B cell (primary cell): ENCODE measurements at regions not wholly inside any gene's neighbourhood (a gene's known extent, or its start where the extent isn't known, plus 50 kb on each side); places are given as distances from the start of the nearest gene placed in this dataset.

ENCODE experiments used
- ATAC-seq: fragments of 200-7000 bp; cut with Tn5 transposase; one replicate; pipeline ENCODE4 v1.10.0; 2021; ENCODE audit warnings: low read depth, mild to moderate bottlenecking, moderate number of reproducible peaks, moderate library complexity
- CTCF ChIA-PET: fragments of 350-600 bp; sonication (Branson Sonifier 250); formaldehyde crosslinking; loops from one replicate; lab custom pipeline; 2021; ENCODE audit warnings: antibody characterized with exemption, inconsistent platforms; lab: Charles Lee
- POLR2A ChIA-PET: fragments of 350-600 bp; sonication (Branson Sonifier 250); formaldehyde crosslinking; loops from one replicate; lab custom pipeline; 2021; ENCODE audit warnings: antibody characterized with exemption; lab: Charles Lee
- DNase-seq: peaks from one replicate; pipeline ENCODE4 v3.0.0; 2013
- H2AFZ ChIP-seq: 2 replicates; pipeline ENCODE4 v1.6.1; 2012; ENCODE audit warnings: mild to moderate bottlenecking, low read depth, low read length; ENCODE audit not compliant: insufficient read depth, poor library complexity, severe bottlenecking
- H3K27ac ChIP-seq, 2 donors: 1 replicate in 1 of 2; 2 replicates in 1 of 2; pipeline ENCODE4 v1.5.1; 2012 to 2013; ENCODE audit warnings: low read length in 2 of 2, mild to moderate bottlenecking in 2 of 2, moderate library complexity in 1 of 2
- H3K27me3 ChIP-seq, 4 experiments: fragments of 200-600 bp in 1 of 4; sonication (generic) in 1 of 4; replicated peaks in 1 of 4; 1 replicate in 2 of 4; 2 replicates in 2 of 4; pipeline versions ENCODE4 v1.6.1 to v1.7.0; 2013 to 2016; ENCODE audit warnings: low read length in 3 of 4, mild to moderate bottlenecking in 2 of 4, mixed read lengths in 1 of 4, moderate library complexity in 1 of 4; ENCODE audit not compliant: insufficient read depth in 4 of 4, control insufficient read depth in 3 of 4; ENCODE audit errors: control extremely low read depth in 1 of 4
- H3K36me3 ChIP-seq, 2 experiments: replicated peaks in 1 of 2; 1 replicate in 1 of 2; 2 replicates in 1 of 2; pipeline versions ENCODE4 v1.6.1 to v1.7.1; 2013; ENCODE audit warnings: low read length in 1 of 2; ENCODE audit not compliant: insufficient read depth in 2 of 2, control insufficient read depth in 1 of 2; ENCODE audit errors: control extremely low read depth in 1 of 2, extremely low read depth in 1 of 2
- H3K4me1 ChIP-seq, 2 donors: fragments of 200-600 bp in 1 of 2; sonication (generic) in 1 of 2; 1 replicate in 1 of 2; 2 replicates in 1 of 2; pipeline versions ENCODE4 v1.5.1 to v1.6.1; 2013 to 2017; ENCODE audit warnings: low read length in 2 of 2; ENCODE audit not compliant: control insufficient read depth in 2 of 2, insufficient read depth in 2 of 2
- H3K4me2 ChIP-seq: replicated peaks from 2 replicates; pipeline ENCODE3; 2012; ENCODE audit warnings: mild to moderate bottlenecking, low read depth, low read length; ENCODE audit not compliant: poor library complexity, severe bottlenecking
- H3K4me3 ChIP-seq, 5 experiments: fragments of 200-600 bp in 1 of 5; sonication (generic) in 1 of 5; 1 replicate in 3 of 5; 2 replicates in 2 of 5; pipeline versions ENCODE4 v1.5.1 to v1.7.0; 2011 to 2016; ENCODE audit warnings: low read length in 4 of 5, mild to moderate bottlenecking in 4 of 5, low read depth in 2 of 5, control low read depth in 1 of 5, moderate library complexity in 1 of 5; ENCODE audit not compliant: insufficient read depth in 1 of 5; ENCODE audit errors: control extremely low read depth in 1 of 5, extremely low read depth in 1 of 5
- H3K79me2 ChIP-seq: fragments of 200-600 bp; sonication (generic); one replicate; pipeline ENCODE4 v1.6.0; 2016; ENCODE audit warnings: low read length; ENCODE audit not compliant: control insufficient read depth, insufficient read depth
- H3K9ac ChIP-seq: fragments of 200-600 bp; sonication (generic); 2 replicates; pipeline ENCODE4 v1.6.1; 2017; ENCODE audit warnings: mild to moderate bottlenecking, low read length, moderate library complexity
- H3K9me3 ChIP-seq, 3 donors: one replicate each; pipeline versions ENCODE4 v1.6.1 to v1.7.1; 2013; ENCODE audit warnings: low read length in 2 of 3; ENCODE audit not compliant: control insufficient read depth in 2 of 3, insufficient read depth in 1 of 3; ENCODE audit errors: control extremely low read depth in 1 of 3
- H4K20me1 ChIP-seq: 2 replicates; pipeline ENCODE4 v1.6.0; 2012; ENCODE audit warnings: mild to moderate bottlenecking, low read length; ENCODE audit not compliant: insufficient read depth, control insufficient read depth, poor library complexity, severe bottlenecking
- H3K27ac Mint-ChIP-seq: one replicate; pipeline ENCODE4 v1.8.0; 2021; ENCODE audit warnings: mixed read lengths
- H3K27me3 Mint-ChIP-seq: one replicate; pipeline ENCODE4 v1.8.0; 2021; ENCODE audit warnings: mixed read lengths
- H3K4me1 Mint-ChIP-seq: one replicate; pipeline ENCODE4 v1.8.0; 2021; ENCODE audit warnings: mixed read lengths
- H3K4me3 Mint-ChIP-seq: one replicate; pipeline ENCODE4 v1.8.0; 2021; ENCODE audit warnings: mixed read lengths
- H3K9me3 Mint-ChIP-seq: one replicate; pipeline ENCODE4 v1.8.0; 2022; ENCODE audit warnings: mixed read lengths; ENCODE audit not compliant: insufficient read depth
- EZH2 ChIP-seq: IDR thresholded peaks from 2 replicates; pipeline ENCODE4 v1.6.1; 2012; ENCODE audit warnings: borderline replicate concordance, low read depth, mild to moderate bottlenecking, moderate library complexity, low read length; ENCODE audit not compliant: insufficient read depth, poor library complexity, severe bottlenecking
- WGBS: methylation state at CpG from one replicate; pipeline ENCODE4 v1.1.5; 2013; ENCODE audit warnings: missing lambda C conversion rate; ENCODE audit not compliant: insufficient coverage; 5-methylcytosine and 5-hydroxymethylcytosine counted together
- intact Hi-C: fragments of 100-400 bp; cut with micrococcal nuclease; formaldehyde crosslinking; loops from one replicate; pipeline ENCODE4 v1.10.0; 2022
- TF ChIP-seq, protein P1 (sequence below): fragments of 200-600 bp; IDR thresholded peaks from one replicate; pipeline ENCODE4 v1.8.0; 2022; ENCODE audit warnings: antibody characterized with exemption, mild to moderate bottlenecking

GRCh38 chr3:22779737-22780136 lies 423.4 kb upstream of the UBE2E2 start:
- H3K27me3 Mint-ChIP-seq: no peaks in the 10 kb centered on the region
- no peak overlapping the region for H3K27ac Mint-ChIP-seq
- Histone ChIP-seq H2AFZ (no peak overlapping the region), H3K27me3 (no peaks in the 10 kb centered on the region), H3K79me2 (no peaks in the 10 kb centered on the region), H3K4me3 (no peak overlapping the region), H3K9ac (no peak overlapping the region), H4K20me1 (no peaks in the 10 kb centered on the region), H3K36me3 (no peaks in the 10 kb centered on the region), H3K4me2 (no peak overlapping the region), H3K4me1 (no peaks in the 10 kb centered on the region), H3K27ac (no peak overlapping the region), H3K9me3 (peaks cover 0 to 8% (median 6%) of the 10 kb centered on the region in 3 donors)
- no peak for TF ChIP-seq EZH2
- TF ChIP-seq, protein P1, sequence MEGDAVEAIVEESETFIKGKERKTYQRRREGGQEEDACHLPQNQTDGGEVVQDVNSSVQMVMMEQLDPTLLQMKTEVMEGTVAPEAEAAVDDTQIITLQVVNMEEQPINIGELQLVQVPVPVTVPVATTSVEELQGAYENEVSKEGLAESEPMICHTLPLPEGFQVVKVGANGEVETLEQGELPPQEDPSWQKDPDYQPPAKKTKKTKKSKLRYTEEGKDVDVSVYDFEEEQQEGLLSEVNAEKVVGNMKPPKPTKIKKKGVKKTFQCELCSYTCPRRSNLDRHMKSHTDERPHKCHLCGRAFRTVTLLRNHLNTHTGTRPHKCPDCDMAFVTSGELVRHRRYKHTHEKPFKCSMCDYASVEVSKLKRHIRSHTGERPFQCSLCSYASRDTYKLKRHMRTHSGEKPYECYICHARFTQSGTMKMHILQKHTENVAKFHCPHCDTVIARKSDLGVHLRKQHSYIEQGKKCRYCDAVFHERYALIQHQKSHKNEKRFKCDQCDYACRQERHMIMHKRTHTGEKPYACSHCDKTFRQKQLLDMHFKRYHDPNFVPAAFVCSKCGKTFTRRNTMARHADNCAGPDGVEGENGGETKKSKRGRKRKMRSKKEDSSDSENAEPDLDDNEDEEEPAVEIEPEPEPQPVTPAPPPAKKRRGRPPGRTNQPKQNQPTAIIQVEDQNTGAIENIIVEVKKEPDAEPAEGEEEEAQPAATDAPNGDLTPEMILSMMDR: no peak
- peaks cover 5% of the 10 kb centered on the region for H3K9me3 Mint-ChIP-seq
- WGBS: 100% methylated on average over 2 of the region's 2 CpGs
- no peaks in the 10 kb centered on the region for H3K4me1 Mint-ChIP-seq
- H3K4me3 Mint-ChIP-seq: no peak overlapping the region
- DNase-seq: no peak
- ATAC-seq: no peak
- intact Hi-C loops: no loop called here
- ChIA-PET POLR2A (no interaction called here), CTCF (no interaction called here)

GRCh38 chr3:22792533-22792932 lies 410.6 kb upstream of the UBE2E2 start:
- no peaks in the 10 kb centered on the region for H4K20me1 ChIP-seq
- ChIA-PET POLR2A (no interaction called here), CTCF (no interaction called here)
- ATAC-seq: no peak
- no peak for TF ChIP-seq EZH2
- TF ChIP-seq, protein P1: no peak
- DNase-seq: no peak
- no peak overlapping the region for H3K9ac ChIP-seq
- Mint-ChIP-seq H3K27me3 (no peaks in the 10 kb centered on the region), H3K4me1 (no peaks in the 10 kb centered on the region), H3K27ac (no peak overlapping the region), H3K4me3 (no peak overlapping the region), H3K9me3 (no peaks in the 10 kb centered on the region)
- intact Hi-C loops: no loop called here
- no peaks in the 10 kb centered on the region for H3K4me1 ChIP-seq
- no peaks in the 10 kb centered on the region for H3K27me3 ChIP-seq
- no peak overlapping the region for H3K4me2 ChIP-seq
- H3K79me2 ChIP-seq: no peaks in the 10 kb centered on the region
- H2AFZ ChIP-seq: no peak overlapping the region
- no peaks in the 10 kb centered on the region for H3K36me3 ChIP-seq
- 100% methylated on average over 1 of the region's 5 CpGs for WGBS
- H3K4me3 ChIP-seq: no peak overlapping the region
- no peak overlapping the region for H3K27ac ChIP-seq
- no peaks in the 10 kb centered on the region for H3K9me3 ChIP-seq
